Nephron progenitor cell (in vitro differentiated cells): ENCODE measurements at regions not wholly inside any gene's neighbourhood (a gene's known extent, or its start where the extent isn't known, plus 50 kb on each side); places are given as distances from the start of the nearest gene placed in this dataset.

Experiments
- DNase-seq: peaks from one replicate; pipeline ENCODE4 v3.0.0; 2021
- H3K27ac Mint-ChIP-seq: 2 replicates; pipeline ENCODE4 v1.8.0; 2021; ENCODE audit warnings: mild to moderate bottlenecking, moderate library complexity, mixed read lengths
- H3K27me3 Mint-ChIP-seq: 2 replicates; pipeline ENCODE4 v1.8.0; 2021; ENCODE audit warnings: mild to moderate bottlenecking, low read depth, mixed read lengths; ENCODE audit not compliant: poor library complexity
- H3K36me3 Mint-ChIP-seq: 2 replicates; pipeline ENCODE4 v1.8.0; 2021; ENCODE audit warnings: low read depth, mixed read lengths
- H3K4me1 Mint-ChIP-seq: 2 replicates; pipeline ENCODE4 v1.8.0; 2021; ENCODE audit warnings: mixed read lengths
- H3K4me3 Mint-ChIP-seq: 2 replicates; pipeline ENCODE4 v1.8.0; 2021; ENCODE audit warnings: mild to moderate bottlenecking, moderate library complexity, mixed read lengths
- H3K9me3 Mint-ChIP-seq: 2 replicates; pipeline ENCODE4 v1.8.0; 2021; ENCODE audit warnings: mild to moderate bottlenecking, moderate library complexity, mixed read lengths
- CTCF ChIP-seq: fragments of 200-600 bp; sonication (generic); IDR thresholded peaks from 2 replicates; pipeline ENCODE4 v1.5.0; 2021; ENCODE audit warnings: antibody characterized with exemption

- H3K27me3 Mint-ChIP-seq: no peaks in the 10 kb centered on the region
- H3K36me3 Mint-ChIP-seq: no peaks in the 10 kb centered on the region
These were observed 1673.6 kb upstream of the FLRT2 start for GRCh38 chr14:83856334-83856733.

GRCh38 chr14:83860631-83861155, 1669.3 kb upstream of the FLRT2 start:
- Mint-ChIP-seq H3K27ac (no peak overlapping the region), H3K36me3 (no peaks in the 10 kb centered on the region), H3K4me1 (peaks cover 9% of the 10 kb centered on the region), H3K9me3 (no peaks in the 10 kb centered on the region), H3K4me3 (no peak overlapping the region), H3K27me3 (no peaks in the 10 kb centered on the region)
- DNase-seq: no peak
- no peak for TF ChIP-seq CTCF

More at GRCh38 chr14:83856334-83856733, 1673.6 kb upstream of the FLRT2 start:
- H3K9me3 Mint-ChIP-seq: no peaks in the 10 kb centered on the region
- H3K27ac Mint-ChIP-seq: no peak overlapping the region
- H3K4me3 Mint-ChIP-seq: no peak overlapping the region
- peaks cover 15% of the 10 kb centered on the region for H3K4me1 Mint-ChIP-seq
- no peak for DNase-seq
- no peak for TF ChIP-seq CTCF

GRCh38 chr14:83863042-83863774, 1666.7 kb upstream of the FLRT2 start:
- Mint-ChIP-seq H3K27ac (no peak overlapping the region), H3K9me3 (no peaks in the 10 kb centered on the region)

GRCh38 chr14:83864106-83864505, 1665.8 kb upstream of the FLRT2 start:
- Mint-ChIP-seq H3K36me3 (no peaks in the 10 kb centered on the region), H3K4me3 (no peak overlapping the region), H3K4me1 (no peaks in the 10 kb centered on the region), H3K9me3 (no peaks in the 10 kb centered on the region), H3K27ac (no peak overlapping the region), H3K27me3 (no peaks in the 10 kb centered on the region)
- no peak for DNase-seq
- no peak for TF ChIP-seq CTCF

More at GRCh38 chr14:83863042-83863774, 1666.7 kb upstream of the FLRT2 start:
- no peaks in the 10 kb centered on the region for H3K36me3 Mint-ChIP-seq
- DNase-seq: no peak
- no peaks in the 10 kb centered on the region for H3K4me1 Mint-ChIP-seq
- TF ChIP-seq CTCF: no peak
- H3K27me3 Mint-ChIP-seq: no peaks in the 10 kb centered on the region
- no peak overlapping the region for H3K4me3 Mint-ChIP-seq

GRCh38 chr14:83867566-83868225, 1662.2 kb upstream of the FLRT2 start:
- no peak for DNase-seq
- TF ChIP-seq CTCF: no peak
- H3K4me3 Mint-ChIP-seq: no peak overlapping the region
- H3K9me3 Mint-ChIP-seq: no peaks in the 10 kb centered on the region
- no peaks in the 10 kb centered on the region for H3K36me3 Mint-ChIP-seq
- no peaks in the 10 kb centered on the region for H3K4me1 Mint-ChIP-seq
- no peaks in the 10 kb centered on the region for H3K27me3 Mint-ChIP-seq
- no peak overlapping the region for H3K27ac Mint-ChIP-seq
